ENCODE measurements at regions not wholly inside any gene's neighbourhood (a gene's known extent, or its start where the extent isn't known, plus 50 kb on each side); places are given as distances from the start of the nearest gene placed in this dataset.

- no peak for DNase-seq
Measured at GRCh38 chr3:68295457-68295856, 636.9 kb downstream of the TAFA4 start.

- no peak for DNase-seq
Measured at GRCh38 chr3:68290333-68290732, 635.9 kb upstream of the SUCLG2 start.

- DNase-seq: no peak
Measured at GRCh38 chr3:68288085-68288484, 633.7 kb upstream of the SUCLG2 start.

DNA sequence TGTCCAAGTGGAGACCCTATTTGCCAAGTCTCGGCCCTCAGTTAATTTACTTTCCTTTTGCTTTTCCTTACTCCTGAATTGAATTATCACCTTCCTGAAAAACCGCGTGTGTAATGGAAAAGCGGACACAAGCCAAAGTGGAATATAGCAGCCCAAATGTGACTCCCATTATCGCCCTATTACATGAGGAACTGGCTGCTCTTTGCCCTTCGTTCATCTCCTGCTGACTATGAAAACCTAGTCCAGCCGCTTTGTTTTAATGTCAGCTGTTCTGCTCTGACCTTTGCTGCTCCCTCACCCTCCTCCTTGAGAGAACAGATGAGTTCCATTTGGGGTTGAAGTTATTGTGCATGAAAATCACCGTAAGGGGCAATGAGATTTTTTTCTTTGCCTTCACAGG, 632.7 kb upstream of the SUCLG2 start:
- no peak for DNase-seq

DNA sequence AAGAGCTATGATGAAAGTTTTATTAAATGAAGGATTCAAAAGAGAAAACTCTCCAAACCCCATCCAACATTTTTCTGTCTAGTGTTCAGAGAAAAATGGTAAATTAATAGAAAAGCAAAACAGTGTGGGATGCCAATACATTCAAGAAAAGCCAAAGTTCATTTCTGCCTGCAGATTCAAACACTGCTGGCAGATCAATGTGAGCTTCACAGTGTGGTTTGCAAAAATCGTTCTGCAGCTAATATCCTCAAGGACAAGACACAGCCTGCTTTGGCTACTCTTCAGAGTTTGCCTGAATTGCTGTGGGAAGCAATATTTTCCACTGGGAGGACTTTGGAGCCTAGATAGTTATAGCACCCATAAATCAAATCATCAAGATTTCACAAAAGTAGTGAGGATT, 619.9 kb upstream of the SUCLG2 start:
- DNase-seq: no peak

DNA sequence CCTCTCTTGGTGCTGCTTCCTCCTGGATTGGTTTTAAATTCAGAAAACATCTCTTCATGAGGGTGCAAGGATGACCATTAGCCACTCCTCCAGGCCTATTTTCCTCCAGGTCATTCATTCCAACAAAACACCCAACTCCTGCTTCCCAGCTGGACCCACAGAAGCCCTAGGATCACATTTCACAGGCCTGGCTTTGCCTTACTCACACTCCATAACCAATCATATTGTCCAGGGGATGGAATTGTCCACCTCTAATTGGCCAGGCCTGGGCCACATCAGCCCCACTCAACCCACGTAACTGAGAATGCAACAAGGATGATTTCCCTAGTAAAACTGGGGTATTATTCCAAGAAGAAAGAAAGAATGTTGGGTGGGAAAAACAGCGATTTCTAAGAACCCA, 616.7 kb upstream of the SUCLG2 start:
- no peak for DNase-seq

- no peak for DNase-seq
Measured at GRCh38 chr3:68256635-68257223, 602.3 kb upstream of the SUCLG2 start.

- DNase-seq: no peak
Measured at GRCh38 chr3:68249265-68249664, 594.9 kb upstream of the SUCLG2 start.

- DNase-seq: no peak
Measured at GRCh38 chr3:68242606-68243005, 588.2 kb upstream of the SUCLG2 start.

DNA sequence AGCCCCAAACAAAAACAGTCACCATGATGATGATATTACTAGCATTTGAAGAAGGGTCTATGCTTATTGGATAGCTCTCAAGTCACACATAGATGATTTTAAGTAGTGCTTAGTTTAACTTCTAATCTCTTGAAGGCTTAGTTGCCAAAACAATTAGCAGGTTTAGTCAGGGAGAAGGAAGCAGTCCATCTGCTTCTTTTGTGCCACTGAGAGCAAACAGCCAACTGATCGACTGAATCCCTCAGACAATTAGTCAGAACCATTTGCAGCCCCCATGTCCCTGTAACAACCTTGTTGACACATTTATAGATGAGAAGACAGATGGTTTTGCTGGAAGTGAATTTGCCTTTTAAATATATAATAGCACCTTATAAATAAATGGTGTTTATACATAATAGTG, 585.1 kb upstream of the SUCLG2 start:
- no peak for DNase-seq

DNA sequence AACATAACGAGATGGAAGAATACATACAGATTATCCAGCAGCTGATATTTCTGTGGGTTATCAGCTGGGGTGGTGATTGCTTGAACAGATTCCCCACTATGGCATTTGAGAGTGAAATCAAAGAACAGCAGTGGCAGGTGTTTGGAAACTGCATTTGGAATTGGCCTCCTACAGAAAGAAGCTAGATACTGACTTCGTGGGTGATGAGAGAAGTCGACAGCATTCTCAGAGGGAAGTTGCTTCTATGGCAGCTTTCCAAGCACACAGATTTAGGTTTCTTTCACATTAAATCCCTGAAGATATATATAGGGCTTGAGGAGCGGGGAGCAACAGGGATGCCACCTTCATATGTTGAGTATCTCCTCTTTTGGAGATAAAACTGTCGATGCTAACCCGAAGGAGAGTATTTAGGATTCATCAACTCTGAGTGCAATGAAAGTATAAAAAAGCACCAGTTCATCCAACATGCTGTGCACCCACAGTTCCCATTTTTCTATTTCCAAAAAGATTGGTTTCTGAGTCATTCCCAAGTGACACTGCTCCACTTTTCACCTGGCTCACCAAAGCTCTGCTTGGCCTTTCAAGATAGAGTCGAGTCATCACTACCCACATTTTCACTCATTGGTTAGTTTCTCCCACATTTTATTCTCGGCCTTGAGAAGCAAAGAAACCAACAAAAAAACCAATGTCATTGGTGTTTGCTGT, 579.8 kb upstream of the SUCLG2 start:
- no peak for DNase-seq

DNA sequence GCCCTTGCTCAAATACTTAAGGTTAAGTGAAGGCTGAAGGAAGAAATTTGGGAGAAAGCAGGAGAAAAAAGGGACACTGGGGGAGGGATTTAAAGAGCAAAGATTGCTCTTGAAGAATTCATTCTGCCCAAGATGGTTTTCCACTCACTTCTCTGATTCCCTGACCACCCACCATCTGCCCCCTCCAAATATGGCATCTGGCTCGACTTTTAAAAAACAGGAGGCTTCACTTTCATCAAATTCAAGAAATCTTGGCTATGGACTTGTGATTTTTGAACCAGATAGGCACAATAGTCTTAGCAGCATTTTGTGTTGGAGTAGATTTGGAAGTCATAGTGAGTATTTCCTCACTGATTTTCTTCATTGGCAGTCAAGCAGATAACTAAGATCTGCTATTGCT, 574.4 kb upstream of the SUCLG2 start:
- no peak for DNase-seq

- DNase-seq: no peak
Measured at GRCh38 chr3:68220832-68221231, 566.4 kb upstream of the SUCLG2 start.

DNA sequence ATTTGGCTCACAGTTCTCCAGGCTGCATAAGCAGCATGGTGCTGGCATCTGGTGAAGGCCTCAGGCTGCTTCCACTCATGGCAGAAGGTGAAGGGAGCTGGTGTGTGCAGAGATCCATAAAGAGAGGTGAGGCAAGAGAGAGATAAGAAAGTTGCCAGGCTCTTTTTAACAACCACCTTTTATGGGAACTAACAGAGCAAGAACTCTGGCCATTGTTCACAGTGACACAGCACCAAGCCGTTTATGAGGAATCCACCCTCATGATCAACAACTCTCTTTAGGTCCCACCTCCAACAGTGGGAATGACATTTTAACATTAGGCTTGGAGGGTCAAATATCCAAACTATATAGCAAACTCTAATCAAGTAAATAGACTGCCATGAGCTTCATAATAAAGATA, 557.2 kb upstream of the SUCLG2 start:
- no peak for DNase-seq

DNA sequence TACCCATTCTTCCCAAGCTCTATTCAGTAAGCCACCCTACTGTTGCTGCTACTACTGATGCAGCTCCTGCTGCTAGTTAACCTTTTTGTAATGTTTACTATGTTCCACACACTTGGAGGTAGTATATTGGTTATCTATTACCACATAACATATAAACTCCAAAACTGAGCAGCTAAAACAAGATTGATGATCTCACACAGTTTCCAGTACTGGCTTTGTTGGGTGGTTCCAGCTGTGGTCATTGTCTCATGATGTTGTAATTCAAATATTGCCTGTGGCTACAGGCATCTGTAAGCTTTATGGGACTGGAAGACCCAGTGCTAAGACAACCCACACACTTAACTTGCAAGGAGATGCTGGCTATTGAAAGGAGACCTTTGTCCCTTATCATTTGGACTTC, 556.2 kb upstream of the SUCLG2 start:
- DNase-seq: no peak

DNA sequence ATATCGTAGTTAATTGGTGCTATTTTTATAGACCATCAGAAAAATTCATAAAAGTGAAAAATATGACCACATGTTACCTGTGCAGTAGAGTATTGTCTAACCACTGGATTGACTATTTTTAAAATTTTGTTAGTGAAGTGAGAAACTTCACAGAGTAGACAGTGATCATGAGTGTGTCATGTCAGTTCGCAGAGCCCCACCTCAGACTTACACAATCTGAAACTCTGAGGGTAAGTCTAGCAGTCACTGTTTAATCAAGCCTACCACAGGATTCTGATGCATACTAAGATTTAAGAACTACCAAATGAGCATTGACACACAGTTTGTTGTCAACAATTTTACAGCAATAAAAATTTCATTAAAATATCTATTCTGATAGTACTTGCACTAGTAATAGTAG, 552.9 kb upstream of the SUCLG2 start:
- DNase-seq: no peak

GRCh38 chr3:68206524-68207117, 552.2 kb upstream of the SUCLG2 start:
- DNase-seq: no peak

- no peak for DNase-seq
Measured at GRCh38 chr3:68186733-68187132, 532.3 kb upstream of the SUCLG2 start.

DNA sequence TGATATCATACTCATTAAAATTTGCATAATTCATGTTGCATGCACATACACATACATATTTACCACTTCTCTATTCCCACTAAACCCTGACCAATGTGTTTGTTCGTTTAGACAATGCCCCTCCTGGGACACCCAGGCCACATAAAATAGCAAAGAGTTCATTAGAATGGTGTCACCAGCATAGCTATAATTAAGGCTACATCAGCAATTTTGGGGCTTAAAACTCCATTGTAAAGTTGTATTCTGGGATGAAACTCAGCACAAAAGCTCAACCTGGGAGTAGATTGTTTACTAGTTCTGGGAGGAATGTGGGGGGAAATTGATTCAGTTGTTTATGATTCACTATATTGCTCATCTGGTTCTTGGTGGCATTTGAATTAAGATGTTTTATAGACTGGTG, 522.2 kb upstream of the SUCLG2 start:
- no peak for DNase-seq

DNA sequence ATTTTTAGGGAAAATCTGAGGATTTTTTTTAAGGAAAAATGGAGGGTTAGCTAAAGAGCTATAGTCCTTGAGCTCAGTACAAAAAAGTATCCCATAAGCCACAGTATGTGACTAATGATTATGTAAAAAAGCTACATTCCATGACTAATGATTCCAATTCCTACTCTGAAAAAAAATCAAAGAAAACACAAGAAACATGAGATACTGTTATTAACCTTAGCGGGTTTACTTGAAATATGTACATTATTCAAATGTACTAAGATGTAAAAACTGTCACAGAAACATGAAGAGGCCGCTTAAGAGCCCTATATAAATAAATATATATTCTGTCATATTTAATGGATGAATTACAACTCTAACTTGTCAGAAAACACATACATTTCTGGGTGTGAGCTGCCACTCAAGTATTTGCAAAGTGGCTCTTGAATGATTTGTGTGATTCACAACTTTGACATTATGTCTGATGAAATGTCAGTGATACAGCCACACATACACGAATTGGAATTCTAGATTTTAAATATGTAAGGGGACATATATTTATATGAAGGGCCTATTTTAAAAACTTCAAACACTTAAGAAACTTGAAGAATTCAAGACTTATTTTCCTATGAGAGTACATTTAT, 518.7 kb upstream of the SUCLG2 start:
- DNase-seq: no peak

DNA sequence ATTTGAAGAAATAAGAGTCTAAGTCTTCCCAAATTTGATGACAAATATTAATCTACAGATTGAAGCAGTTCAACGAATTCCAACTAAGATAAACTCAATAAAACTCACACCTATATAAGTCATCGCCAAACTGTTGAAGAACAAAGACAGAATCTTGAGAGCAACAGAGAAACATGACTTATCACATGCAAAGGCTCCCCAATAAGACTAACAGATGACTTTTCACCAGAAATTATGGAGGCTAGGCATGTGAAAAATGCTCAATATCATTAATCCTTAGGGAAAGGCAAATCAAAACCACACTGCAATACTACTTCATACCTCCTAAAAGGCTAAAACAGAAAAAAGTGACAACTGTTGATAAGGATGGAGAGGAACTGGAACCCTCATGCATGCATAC, 517.6 kb upstream of the SUCLG2 start:
- DNase-seq: no peak

DNA sequence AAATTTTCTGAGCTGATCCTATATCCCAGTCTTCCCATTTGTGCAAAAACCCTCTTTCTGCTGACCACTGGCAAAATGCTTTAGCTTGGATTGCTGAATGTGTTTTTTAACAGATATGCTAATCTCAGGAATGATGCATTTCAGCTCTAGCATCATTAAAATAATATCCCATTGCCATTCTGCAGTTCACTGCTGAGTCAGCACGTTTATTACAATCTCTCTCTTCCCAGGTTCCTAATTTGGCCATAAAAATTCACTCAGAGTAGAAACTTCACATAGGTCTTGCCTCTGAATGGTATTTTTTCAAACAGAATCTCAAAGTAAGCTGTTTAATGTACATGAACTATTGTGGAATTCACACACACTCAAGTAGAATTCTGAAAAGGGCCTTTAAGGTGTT, 509.6 kb upstream of the SUCLG2 start:
- no peak for DNase-seq

- no peak for DNase-seq
Measured at GRCh38 chr3:68163062-68163461, 508.6 kb upstream of the SUCLG2 start.

Data from renal pelvis (tissue), 1 donor.